ENCODE measurements at regions not wholly inside any gene's neighbourhood (a gene's known extent, or its start where the extent isn't known, plus 50 kb on each side); places are given as distances from the start of the nearest gene placed in this dataset.

- Histone ChIP-seq H3K79me2 (ENCODE audit: insufficient read depth, low read length) (no peaks in the 10 kb centered on the region), H3K4me2 (ENCODE audit: low read depth, low read length) (no peak overlapping the region), H4K20me1 (ENCODE audit: insufficient read depth, low read length) (no peaks in the 10 kb centered on the region), H3K9ac (ENCODE audit: insufficient read depth, low read depth, low read length) (no peak overlapping the region), H3K27ac (ENCODE audit: extremely low read length, insufficient read depth, low read length) (no peak overlapping the region), H3K4me3 (replicated peaks in 1 of 3; ENCODE audit: insufficient read depth in 1 of 3, low read depth in 2 of 3, low read length in 3 of 3) (no peak overlapping the region), H3K36me3 (replicated peaks in 1 of 2; ENCODE audit: control insufficient read depth in 1 of 2, insufficient read depth in 2 of 2, low read length in 2 of 2) (no peaks in the 10 kb centered on the region), H3K9me3 (ENCODE audit: low read length) (no peaks in the 10 kb centered on the region), H3K4me1 (ENCODE audit: insufficient read depth, low read length) (no peaks in the 10 kb centered on the region), H3K27me3 (ENCODE audit: control insufficient read depth in 1 of 2, insufficient read depth in 2 of 2, low read length in 2 of 2) (peaks cover 7 to 31% of the 10 kb centered on the region in 2 experiments; a peak in 3 of 5 replicates), H2AFZ (ENCODE audit: low read length) (no peak overlapping the region)
- DNase-seq (ENCODE audit: low spot score) (no peak), ATAC-seq (no peak), FAIRE-seq (no peak)
- no TSS peak for BruUV-seq (replicated peaks)
- intact Hi-C loops (cut with micrococcal nuclease; ENCODE audit: unreplicated experiment): no loop called here
- in situ Hi-C loops (cut with HindIII; ENCODE audit: extremely low pct_ligation_motif_present, low pct_unique_long_range_greater_than_20kb): no loop called here
- CTCF ChIA-PET (ENCODE audit: low intra/inter-chr PET ratio, low total read pairs): no interaction called here
- POLR2A ChIA-PET: no interaction called here
- TF ChIP-seq CHD4 (IDR thresholded peaks at IDR 0.05; ENCODE audit: borderline replicate concordance, low read length): no peak
- no peak for TF ChIP-seq ZNF12 (CRISPR knock-in tag; IDR thresholded peaks at IDR 0.05)
- TF ChIP-seq TBP (CRISPR knock-in tag; IDR thresholded peaks at IDR 0.05): no peak
- no peak for TF ChIP-seq ELF3 (CRISPR knock-in tag; IDR thresholded peaks at IDR 0.05)
- no peak for TF ChIP-seq NFE2L2 (IDR thresholded peaks at IDR 0.05; ENCODE audit: low read length)
- no peak for TF ChIP-seq MED1 (CRISPR knock-in tag; IDR thresholded peaks at IDR 0.05)
- TF ChIP-seq ZNF510 (CRISPR knock-in tag; IDR thresholded peaks at IDR 0.05; ENCODE audit: low read depth): no peak
- TF ChIP-seq ZNF263 (CRISPR knock-in tag; IDR thresholded peaks at IDR 0.05): no peak
- TF ChIP-seq GTF3A (CRISPR knock-in tag; conservative IDR thresholded peaks at IDR 0.05): no peak
- TF ChIP-seq, protein P1, sequence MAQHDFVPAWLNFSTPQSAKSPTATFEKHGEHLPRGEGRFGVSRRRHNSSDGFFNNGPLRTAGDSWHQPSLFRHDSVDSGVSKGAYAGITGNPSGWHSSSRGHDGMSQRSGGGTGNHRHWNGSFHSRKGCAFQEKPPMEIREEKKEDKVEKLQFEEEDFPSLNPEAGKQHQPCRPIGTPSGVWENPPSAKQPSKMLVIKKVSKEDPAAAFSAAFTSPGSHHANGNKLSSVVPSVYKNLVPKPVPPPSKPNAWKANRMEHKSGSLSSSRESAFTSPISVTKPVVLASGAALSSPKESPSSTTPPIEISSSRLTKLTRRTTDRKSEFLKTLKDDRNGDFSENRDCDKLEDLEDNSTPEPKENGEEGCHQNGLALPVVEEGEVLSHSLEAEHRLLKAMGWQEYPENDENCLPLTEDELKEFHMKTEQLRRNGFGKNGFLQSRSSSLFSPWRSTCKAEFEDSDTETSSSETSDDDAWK (CRISPR knock-in tag; IDR thresholded peaks at IDR 0.05): no peak
- TF ChIP-seq, protein P2, sequence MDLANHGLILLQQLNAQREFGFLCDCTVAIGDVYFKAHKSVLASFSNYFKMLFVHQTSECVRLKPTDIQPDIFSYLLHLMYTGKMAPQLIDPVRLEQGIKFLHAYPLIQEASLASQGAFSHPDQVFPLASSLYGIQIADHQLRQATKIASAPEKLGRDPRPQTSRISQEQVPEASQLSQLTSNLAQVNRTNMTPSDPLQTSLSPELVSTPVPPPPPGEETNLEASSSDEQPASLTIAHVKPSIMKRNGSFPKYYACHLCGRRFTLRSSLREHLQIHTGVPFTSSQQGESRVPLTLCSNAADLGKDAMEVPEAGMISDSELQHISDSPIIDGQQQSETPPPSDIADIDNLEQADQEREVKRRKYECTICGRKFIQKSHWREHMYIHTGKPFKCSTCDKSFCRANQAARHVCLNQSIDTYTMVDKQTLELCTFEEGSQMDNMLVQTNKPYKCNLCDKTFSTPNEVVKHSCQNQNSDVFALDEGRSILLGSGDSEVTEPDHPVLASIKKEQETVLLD (CRISPR knock-in tag; IDR thresholded peaks at IDR 0.05; ENCODE audit: low read depth): no peak
- no peak for TF ChIP-seq CBFB (CRISPR knock-in tag; IDR thresholded peaks at IDR 0.05)
- TF ChIP-seq, protein P3, sequence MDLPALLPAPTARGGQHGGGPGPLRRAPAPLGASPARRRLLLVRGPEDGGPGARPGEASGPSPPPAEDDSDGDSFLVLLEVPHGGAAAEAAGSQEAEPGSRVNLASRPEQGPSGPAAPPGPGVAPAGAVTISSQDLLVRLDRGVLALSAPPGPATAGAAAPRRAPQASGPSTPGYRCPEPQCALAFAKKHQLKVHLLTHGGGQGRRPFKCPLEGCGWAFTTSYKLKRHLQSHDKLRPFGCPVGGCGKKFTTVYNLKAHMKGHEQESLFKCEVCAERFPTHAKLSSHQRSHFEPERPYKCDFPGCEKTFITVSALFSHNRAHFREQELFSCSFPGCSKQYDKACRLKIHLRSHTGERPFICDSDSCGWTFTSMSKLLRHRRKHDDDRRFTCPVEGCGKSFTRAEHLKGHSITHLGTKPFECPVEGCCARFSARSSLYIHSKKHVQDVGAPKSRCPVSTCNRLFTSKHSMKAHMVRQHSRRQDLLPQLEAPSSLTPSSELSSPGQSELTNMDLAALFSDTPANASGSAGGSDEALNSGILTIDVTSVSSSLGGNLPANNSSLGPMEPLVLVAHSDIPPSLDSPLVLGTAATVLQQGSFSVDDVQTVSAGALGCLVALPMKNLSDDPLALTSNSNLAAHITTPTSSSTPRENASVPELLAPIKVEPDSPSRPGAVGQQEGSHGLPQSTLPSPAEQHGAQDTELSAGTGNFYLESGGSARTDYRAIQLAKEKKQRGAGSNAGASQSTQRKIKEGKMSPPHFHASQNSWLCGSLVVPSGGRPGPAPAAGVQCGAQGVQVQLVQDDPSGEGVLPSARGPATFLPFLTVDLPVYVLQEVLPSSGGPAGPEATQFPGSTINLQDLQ (CRISPR knock-in tag; IDR thresholded peaks at IDR 0.05): no peak
- no peak for TF ChIP-seq ATF1 (CRISPR knock-in tag; IDR thresholded peaks at IDR 0.05)
- TF ChIP-seq ZBED4 (CRISPR knock-in tag; IDR thresholded peaks at IDR 0.05; ENCODE audit: borderline replicate concordance): no peak
Measured at GRCh38 chr11:120055646-120056045, 82.3 kb downstream of the TRIM29 start.

Data from HepG2 (cell line).